HepG2 (cell line): ENCODE measurements at regions not wholly inside any gene's neighbourhood (a gene's known extent, or its start where the extent isn't known, plus 50 kb on each side); places are given as distances from the start of the nearest gene placed in this dataset.

ENCODE experiments used
- ATAC-seq: fragments of 200-7000 bp; cut with Tn5 transposase; 3 replicates; pipeline ENCODE4 v1.9.1; 2020; ENCODE audit warnings: mild to moderate bottlenecking, moderate library complexity
- BruUV-seq: library from RNA; stranded (reverse); fragments of 400-500 nt; replicated peaks from 2 replicates; lab custom pipeline; 2021; lab: Mats Ljungman, UMichigan
- CTCF ChIA-PET: fragments of 300-600 bp; formaldehyde crosslinking; extraction: SDS; loops from one replicate; lab custom pipeline; 2021; ENCODE audit warnings: low total read pairs, inconsistent platforms, low intra/inter-chr PET ratio; lab: Yijun Ruan, JAX
- POLR2A ChIA-PET: fragments of 350-600 bp; sonication (Branson Sonifier 250); formaldehyde crosslinking; loops from one replicate; lab custom pipeline; 2020; ENCODE audit warnings: antibody characterized with exemption, inconsistent platforms; lab: Yijun Ruan, JAX
- DNase-seq: peaks from one replicate; pipeline ENCODE4 v3.0.0-alpha.2; 2015; ENCODE audit warnings: low spot score
- FAIRE-seq: peaks from 3 replicates; lab custom pipeline; 2011; peaks lifted over from hg19 to GRCh38; lab: Jason Lieb, UNC
- H2AFZ ChIP-seq: one replicate; pipeline ENCODE4 v1.6.1; 2011; ENCODE audit warnings: low read length, inconsistent platforms
- H3K27ac ChIP-seq: fragments of 300-600 bp; 3 replicates; pipeline ENCODE4 v1.8.0; 2011; ENCODE audit warnings: mixed run types, mild to moderate bottlenecking, mixed read lengths, low read length, inconsistent platforms; ENCODE audit not compliant: insufficient read depth; ENCODE audit errors: extremely low read length
- H3K27me3 ChIP-seq, 2 experiments: fragments of 200-600 bp in 1 of 2; 2 replicates in 1 of 2; 3 replicates in 1 of 2; pipeline versions ENCODE4 v1.6.0 to v1.8.0; 2011; ENCODE audit warnings: low read length in 2 of 2, mild to moderate bottlenecking in 2 of 2, moderate library complexity in 2 of 2, inconsistent platforms in 1 of 2; ENCODE audit not compliant: insufficient read depth in 2 of 2, control insufficient read depth in 1 of 2
- H3K36me3 ChIP-seq, 2 experiments: fragments of 200-600 bp in 1 of 2; replicated peaks in 1 of 2; 2 replicates in 1 of 2; 3 replicates in 1 of 2; pipeline versions ENCODE4 v1.5.1 to v1.8.0; 2011; ENCODE audit warnings: low read length in 2 of 2, inconsistent platforms in 1 of 2; ENCODE audit not compliant: insufficient read depth in 2 of 2, control insufficient read depth in 1 of 2
- H3K4me1 ChIP-seq: 2 replicates; pipeline ENCODE4 v1.5.1; 2012; ENCODE audit warnings: low read length, inconsistent platforms; ENCODE audit not compliant: insufficient read depth
- H3K4me2 ChIP-seq: 2 replicates; pipeline ENCODE4 v1.6.0; 2011; ENCODE audit warnings: low read depth, low read length, inconsistent platforms
- H3K4me3 ChIP-seq, 3 experiments: fragments of 200-600 bp in 1 of 3; sonication (generic), shearing (Covaris generic) in 1 of 3; replicated peaks in 1 of 3; 2 replicates each; pipeline ENCODE4 v1.5.1; 2011 to 2016; ENCODE audit warnings: low read length in 3 of 3, inconsistent platforms in 2 of 3, low read depth in 2 of 3, mild to moderate bottlenecking in 2 of 3, control low read depth in 1 of 3, mixed read lengths in 1 of 3; ENCODE audit not compliant: insufficient read depth in 1 of 3
- H3K79me2 ChIP-seq: one replicate; pipeline ENCODE4 v1.6.1; 2011; ENCODE audit warnings: low read length, inconsistent platforms; ENCODE audit not compliant: insufficient read depth
- H3K9ac ChIP-seq: 2 replicates; pipeline ENCODE4 v1.6.0; 2011; ENCODE audit warnings: mild to moderate bottlenecking, low read depth, low read length, inconsistent platforms; ENCODE audit not compliant: insufficient read depth
- H3K9me3 ChIP-seq: 2 replicates; pipeline ENCODE4 v1.5.1; 2012; ENCODE audit warnings: mild to moderate bottlenecking, low read length
- H4K20me1 ChIP-seq: 2 replicates; pipeline ENCODE4 v1.6.0; 2011; ENCODE audit warnings: inconsistent platforms, mild to moderate bottlenecking, low read length, moderate library complexity; ENCODE audit not compliant: insufficient read depth
- KDM2A ChIP-seq: sonication (generic); formaldehyde crosslinking; IDR thresholded peaks from 2 replicates; pipeline ENCODE4 v1.4.0; 2020; ENCODE audit warnings: low read depth, missing genetic modification reagents, borderline replicate concordance
- KDM5A ChIP-seq: fragments of 200-600 bp; sonication (generic); IDR thresholded peaks from 2 replicates; pipeline ENCODE4 v1.7.0; 2018; ENCODE audit warnings: antibody characterized with exemption, mild to moderate bottlenecking, low read length, borderline replicate concordance
- SP2 ChIP-seq: sonication (generic); formaldehyde crosslinking; IDR thresholded peaks from 2 replicates; pipeline ENCODE4 v1.5.1; 2020; ENCODE audit warnings: mild to moderate bottlenecking, missing genetic modification reagents
- WGBS: methylation state at CpG from one replicate; pipeline ENCODE4 v1.1.6; 2017; ENCODE audit warnings: low lambda C conversion rate; 5-methylcytosine and 5-hydroxymethylcytosine counted together
- in situ Hi-C: cut with HindIII; loops from 2 replicates; pipeline ENCODE4 v1.10.0; 2017; ENCODE audit warnings: low pct_unique_long_range_greater_than_20kb; ENCODE audit not compliant: extremely low pct_ligation_motif_present
- intact Hi-C: fragments of 100-400 bp; cut with micrococcal nuclease; formaldehyde crosslinking; loops from one replicate; pipeline ENCODE4 v1.10.0; 2022; ENCODE audit not compliant: unreplicated experiment

DNA sequence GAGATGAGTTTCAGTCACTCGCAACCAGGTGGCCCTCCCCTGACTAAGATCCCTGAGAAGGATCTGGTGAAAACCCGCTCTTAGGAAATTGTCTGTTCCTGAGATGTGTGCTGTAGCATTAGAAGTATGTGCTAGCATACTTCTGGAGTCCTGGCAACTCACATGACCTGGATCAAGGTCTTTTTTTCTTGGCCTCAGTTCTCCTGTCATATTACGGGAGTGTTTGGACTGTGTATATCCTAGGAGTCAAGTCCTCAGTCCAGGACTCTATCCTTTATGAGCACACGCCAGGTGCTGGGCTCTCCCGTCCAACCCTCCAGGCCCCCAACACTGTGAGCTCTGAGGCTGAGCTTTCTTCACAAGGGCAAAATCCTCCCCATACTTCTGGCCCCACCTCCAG is 156.4 kb downstream of the UQCRFS1 start:
- ATAC-seq = no peak
- no peak overlapping the region for H2AFZ ChIP-seq
- in situ Hi-C loops (no loop called here), intact Hi-C loops (no loop called here)
- no peak for DNase-seq
- no peak overlapping the region for H3K4me2 ChIP-seq
- no peaks in the 10 kb centered on the region for H3K4me1 ChIP-seq
- H3K36me3 ChIP-seq = no peaks in the 10 kb centered on the region
- no TSS peak for BruUV-seq
- H3K27ac ChIP-seq = no peak overlapping the region
- no peak for FAIRE-seq
- H3K79me2 ChIP-seq = no peaks in the 10 kb centered on the region
- H3K9ac ChIP-seq = no peak overlapping the region
- ChIA-PET POLR2A (no interaction called here), CTCF (no interaction called here)
- no peak for TF ChIP-seq KDM2A (CRISPR knock-in tag)
- no peak for TF ChIP-seq KDM5A
- H3K9me3 ChIP-seq = peaks cover 5% of the 10 kb centered on the region; the same call in 1 of the 2 replicates
- WGBS = 50% methylated on average over 4 of the region's 5 CpGs
- no peaks in the 10 kb centered on the region; a peak in 1 of 5 replicates for H3K27me3 ChIP-seq
- no peaks in the 10 kb centered on the region for H4K20me1 ChIP-seq
- H3K4me3 ChIP-seq = no peak overlapping the region

DNA sequence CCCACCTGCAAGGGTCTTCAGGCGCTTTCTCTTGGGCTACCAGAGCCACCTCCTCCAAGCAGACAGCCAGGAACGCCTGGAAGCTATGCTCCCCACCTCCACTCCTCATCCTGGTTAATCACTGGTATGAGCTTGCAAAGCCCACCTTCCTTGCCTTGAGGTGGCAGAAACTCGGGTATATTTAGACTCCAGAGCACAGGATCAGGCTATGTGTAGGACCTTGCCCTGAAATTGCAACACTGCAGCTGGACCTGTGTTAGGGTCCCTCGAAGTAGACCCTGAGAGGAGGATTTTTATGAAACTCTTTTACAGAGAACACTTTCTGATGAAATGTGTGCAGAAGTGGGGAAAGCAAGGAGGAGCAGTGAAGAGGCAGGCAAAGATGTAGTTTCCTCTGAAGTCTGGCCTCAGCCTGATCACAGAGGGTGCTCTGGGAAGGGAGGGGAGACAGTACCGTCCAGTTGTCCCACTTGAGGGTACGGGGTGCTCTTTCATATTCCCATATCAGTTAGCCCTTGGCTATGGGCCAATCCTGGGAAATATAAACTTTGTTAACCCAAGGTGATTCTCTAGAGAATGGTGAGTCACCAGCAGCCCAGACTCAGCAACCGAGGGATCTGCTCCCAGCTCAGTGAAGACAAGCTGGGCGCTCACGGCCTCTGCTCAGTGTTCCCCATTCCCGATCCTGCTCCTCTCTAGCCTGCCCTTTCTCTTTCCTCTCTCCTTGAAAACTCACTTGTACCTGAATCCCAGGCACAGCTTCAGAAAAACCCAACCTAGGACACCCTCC is 157.9 kb downstream of the UQCRFS1 start:
- Histone ChIP-seq H3K36me3 (no peaks in the 10 kb centered on the region), H3K4me1 (no peaks in the 10 kb centered on the region), H3K9ac (no peak overlapping the region), H3K79me2 (no peaks in the 10 kb centered on the region), H3K4me3 (no peak overlapping the region), H3K27ac (no peak overlapping the region), H2AFZ (no peak overlapping the region), H4K20me1 (no peaks in the 10 kb centered on the region), H3K27me3 (no peaks in the 10 kb centered on the region; a peak in 1 of 5 replicates), H3K9me3 (peaks cover 5% of the 10 kb centered on the region; the same call in 1 of the 2 replicates), H3K4me2 (no peak overlapping the region)
- no peak for TF ChIP-seq SP2 (CRISPR knock-in tag)
- in situ Hi-C loops = no loop called here
- intact Hi-C loops = no loop called here
- BruUV-seq = no TSS peak
- FAIRE-seq (no peak), ATAC-seq (no peak), DNase-seq (no peak)
- ChIA-PET POLR2A (no interaction called here), CTCF (no interaction called here)
- WGBS = 10% methylated on average over 10 of the region's 10 CpGs
